ENCODE measurements at regions not wholly inside any gene's neighbourhood (a gene's known extent, or its start where the extent isn't known, plus 50 kb on each side); places are given as distances from the start of the nearest gene placed in this dataset.

DNA sequence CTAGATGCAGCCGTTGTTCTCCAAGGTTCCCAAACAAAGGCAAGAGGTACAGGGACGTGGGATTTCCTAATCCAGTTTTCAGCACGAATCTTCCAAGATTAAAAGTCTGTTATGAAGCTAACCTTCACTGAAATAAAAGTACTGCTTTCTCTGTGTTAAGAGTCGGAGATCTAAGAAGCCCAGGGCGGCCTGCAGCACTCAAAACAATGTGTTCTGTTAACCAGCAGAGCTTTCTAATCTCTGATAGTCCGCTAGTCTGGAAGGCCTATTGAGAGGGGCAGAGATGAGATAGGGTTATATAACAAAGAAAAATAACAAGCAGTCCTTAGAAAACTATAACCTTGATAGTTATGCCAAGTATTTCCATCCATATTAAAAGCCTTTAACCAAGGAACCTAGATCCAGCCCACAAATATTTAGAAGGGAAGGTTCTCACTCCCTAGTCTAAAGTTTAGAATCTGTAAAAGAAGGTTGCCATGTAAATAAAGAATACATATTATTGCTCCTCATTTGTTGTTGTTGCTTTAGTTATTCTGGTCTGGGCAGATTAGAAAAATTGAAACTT is 106.3 kb upstream of the SVIL start:
- intact Hi-C loops (cut with DNase I; ENCODE audit: low total_unique reads) = no loop called here
- H3K4me3 ChIP-seq = no peak overlapping the region
- 32 to 56% methylated on average over 6 of the region's 6 CpGs for WGBS, 2 donors

DNA sequence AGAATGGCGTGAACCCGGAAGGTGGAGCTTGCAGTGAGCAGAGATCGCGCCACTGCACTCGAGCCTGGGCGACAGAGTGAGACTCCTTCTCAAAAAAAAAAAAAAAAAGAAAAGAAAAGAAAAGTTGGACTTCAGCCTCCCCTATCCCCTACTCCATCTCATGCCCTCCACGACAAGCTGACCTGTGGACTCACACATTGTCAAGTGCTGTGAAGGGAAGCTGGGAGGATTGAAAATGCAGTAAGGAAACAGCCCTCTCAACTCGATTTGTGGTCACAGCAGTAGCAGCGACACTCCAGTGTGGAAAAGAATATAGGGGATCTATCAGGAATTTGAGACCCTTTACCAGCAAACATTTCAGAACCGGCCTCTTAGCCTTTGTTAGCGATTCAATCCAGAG is 103.6 kb upstream of the SVIL start:
- Histone ChIP-seq H3K4me1 (peaks cover 34% of the 10 kb centered on the region), H3K36me3 (ENCODE audit: low read depth, missing control alignments) (no peaks in the 10 kb centered on the region), H3K27ac (no peak overlapping the region), H3K9me3 (no peaks in the 10 kb centered on the region), H3K4me3 (no peak overlapping the region), H3K27me3 (no peaks in the 10 kb centered on the region)
- no peak for TF ChIP-seq POLR2A (IDR thresholded peaks at IDR 0.05)
- intact Hi-C loops (cut with DNase I; ENCODE audit: low total_unique reads) = no loop called here
- WGBS, 2 donors = 84 to 88% methylated on average over 11 of the region's 11 CpGs
- no peak for DNase-seq

More for the DNA sequence above, 106.3 kb upstream of the SVIL start:
- Histone ChIP-seq H3K9me3 (no peaks in the 10 kb centered on the region), H3K36me3 (ENCODE audit: low read depth, missing control alignments) (no peaks in the 10 kb centered on the region), H3K27ac (peak overlapping the region; percentile 73 to 77), H3K27me3 (no peaks in the 10 kb centered on the region), H3K4me1 (peaks cover 22% of the 10 kb centered on the region)
- no peak for TF ChIP-seq POLR2A (IDR thresholded peaks at IDR 0.05)
- TF ChIP-seq, protein P1, sequence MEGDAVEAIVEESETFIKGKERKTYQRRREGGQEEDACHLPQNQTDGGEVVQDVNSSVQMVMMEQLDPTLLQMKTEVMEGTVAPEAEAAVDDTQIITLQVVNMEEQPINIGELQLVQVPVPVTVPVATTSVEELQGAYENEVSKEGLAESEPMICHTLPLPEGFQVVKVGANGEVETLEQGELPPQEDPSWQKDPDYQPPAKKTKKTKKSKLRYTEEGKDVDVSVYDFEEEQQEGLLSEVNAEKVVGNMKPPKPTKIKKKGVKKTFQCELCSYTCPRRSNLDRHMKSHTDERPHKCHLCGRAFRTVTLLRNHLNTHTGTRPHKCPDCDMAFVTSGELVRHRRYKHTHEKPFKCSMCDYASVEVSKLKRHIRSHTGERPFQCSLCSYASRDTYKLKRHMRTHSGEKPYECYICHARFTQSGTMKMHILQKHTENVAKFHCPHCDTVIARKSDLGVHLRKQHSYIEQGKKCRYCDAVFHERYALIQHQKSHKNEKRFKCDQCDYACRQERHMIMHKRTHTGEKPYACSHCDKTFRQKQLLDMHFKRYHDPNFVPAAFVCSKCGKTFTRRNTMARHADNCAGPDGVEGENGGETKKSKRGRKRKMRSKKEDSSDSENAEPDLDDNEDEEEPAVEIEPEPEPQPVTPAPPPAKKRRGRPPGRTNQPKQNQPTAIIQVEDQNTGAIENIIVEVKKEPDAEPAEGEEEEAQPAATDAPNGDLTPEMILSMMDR (IDR thresholded peaks at IDR 0.05) = no peak
- peak; percentile 73 for DNase-seq

DNA sequence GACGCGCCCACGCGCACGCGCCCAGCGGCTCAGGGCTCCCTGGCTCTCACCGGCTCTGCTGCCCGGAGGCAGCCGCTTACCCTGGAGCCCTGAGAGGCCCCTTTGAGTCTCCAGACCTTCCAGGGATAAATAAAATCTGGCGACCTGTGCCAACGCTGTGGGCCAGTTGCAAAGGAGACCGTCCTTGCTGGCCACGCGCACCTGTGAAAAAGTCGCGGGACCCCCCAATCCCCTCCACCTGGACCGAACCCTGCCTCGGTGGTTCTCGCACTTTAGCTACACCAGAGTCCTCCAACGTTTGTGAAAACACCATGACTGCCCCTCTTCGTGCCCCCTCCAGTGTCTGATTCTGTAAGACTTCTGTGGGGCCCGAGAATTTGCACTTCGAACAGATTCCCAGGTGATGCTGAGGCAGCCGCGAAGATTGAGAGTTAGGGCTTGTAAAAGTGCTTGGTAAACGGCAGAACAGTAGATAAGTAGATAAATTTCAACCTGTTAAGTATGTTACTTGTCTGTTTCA is 102.4 kb upstream of the SVIL start:
- intact Hi-C loops (cut with DNase I; ENCODE audit: low total_unique reads) = no loop called here
- TF ChIP-seq POLR2A (IDR thresholded peaks at IDR 0.05) = no peak
- TF ChIP-seq, protein P1 (IDR thresholded peaks at IDR 0.05) = no peak
- Histone ChIP-seq H3K9me3 (no peaks in the 10 kb centered on the region), H3K27ac (peak overlapping the region; percentile 75 to 97), H3K4me1 (peaks cover 34% of the 10 kb centered on the region), H3K36me3 (ENCODE audit: low read depth, missing control alignments) (no peaks in the 10 kb centered on the region), H3K4me3 (peak overlapping the region; percentile 87 to 93), H3K27me3 (no peaks in the 10 kb centered on the region)
- WGBS, 2 donors = 25 to 26% methylated on average over 17 of the region's 27 CpGs
- DNase-seq = no peak

DNA sequence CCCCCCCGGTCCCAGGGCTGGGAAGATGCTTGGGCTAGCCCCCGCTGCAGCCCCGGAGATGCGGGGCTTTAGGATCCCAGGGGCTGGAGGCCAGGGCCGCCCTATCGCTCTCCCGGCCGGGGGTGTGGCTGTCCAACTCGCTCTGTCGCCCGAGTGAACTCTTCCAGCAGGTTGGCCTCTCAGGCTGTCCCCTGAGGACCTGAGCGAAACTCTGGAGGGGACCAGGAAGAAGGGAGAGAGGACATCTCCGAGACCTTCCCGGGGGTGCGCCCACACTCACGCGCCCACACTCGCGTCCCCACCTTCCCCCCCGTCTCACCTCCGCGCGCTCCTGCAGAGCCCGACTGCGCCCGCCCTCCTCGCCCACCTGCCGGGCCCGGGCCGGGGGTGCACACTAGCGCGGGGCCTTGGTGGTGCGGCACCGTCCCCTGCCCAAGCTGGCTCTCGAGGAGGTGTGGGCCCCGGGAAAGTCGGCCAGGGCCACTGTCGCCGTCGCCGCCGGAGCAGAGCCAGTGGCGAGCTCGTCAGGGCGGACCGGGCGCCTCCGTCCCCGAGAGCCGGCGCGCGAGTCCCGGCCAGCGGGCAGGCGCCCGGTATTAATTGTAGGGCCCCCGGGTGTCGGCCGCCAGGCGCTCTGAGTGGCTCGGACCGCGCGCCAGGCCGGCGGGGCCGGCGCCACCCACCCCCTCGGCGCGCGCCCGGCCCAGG is 101.7 kb upstream of the SVIL start:
- TF ChIP-seq, protein P1 (IDR thresholded peaks at IDR 0.05) = peak in 2 of 3 experiments; percentile 26 to 28
- no peak for TF ChIP-seq POLR2A (IDR thresholded peaks at IDR 0.05)
- Histone ChIP-seq H3K9me3 (no peaks in the 10 kb centered on the region), H3K27ac (peak overlapping the region; percentile 94 to 97), H3K36me3 (ENCODE audit: low read depth, missing control alignments) (no peaks in the 10 kb centered on the region), H3K4me3 (peak overlapping the region; percentile 87 to 93), H3K27me3 (no peaks in the 10 kb centered on the region), H3K4me1 (peaks cover 34% of the 10 kb centered on the region)
- intact Hi-C loops (cut with DNase I; ENCODE audit: low total_unique reads) = no loop called here
- DNase-seq = peak; percentile 80
- 1% methylated on average over 21 of the region's 74 CpGs; no CpG with 5 or more reads in 1 of the 2 donors for WGBS, 2 donors

DNA sequence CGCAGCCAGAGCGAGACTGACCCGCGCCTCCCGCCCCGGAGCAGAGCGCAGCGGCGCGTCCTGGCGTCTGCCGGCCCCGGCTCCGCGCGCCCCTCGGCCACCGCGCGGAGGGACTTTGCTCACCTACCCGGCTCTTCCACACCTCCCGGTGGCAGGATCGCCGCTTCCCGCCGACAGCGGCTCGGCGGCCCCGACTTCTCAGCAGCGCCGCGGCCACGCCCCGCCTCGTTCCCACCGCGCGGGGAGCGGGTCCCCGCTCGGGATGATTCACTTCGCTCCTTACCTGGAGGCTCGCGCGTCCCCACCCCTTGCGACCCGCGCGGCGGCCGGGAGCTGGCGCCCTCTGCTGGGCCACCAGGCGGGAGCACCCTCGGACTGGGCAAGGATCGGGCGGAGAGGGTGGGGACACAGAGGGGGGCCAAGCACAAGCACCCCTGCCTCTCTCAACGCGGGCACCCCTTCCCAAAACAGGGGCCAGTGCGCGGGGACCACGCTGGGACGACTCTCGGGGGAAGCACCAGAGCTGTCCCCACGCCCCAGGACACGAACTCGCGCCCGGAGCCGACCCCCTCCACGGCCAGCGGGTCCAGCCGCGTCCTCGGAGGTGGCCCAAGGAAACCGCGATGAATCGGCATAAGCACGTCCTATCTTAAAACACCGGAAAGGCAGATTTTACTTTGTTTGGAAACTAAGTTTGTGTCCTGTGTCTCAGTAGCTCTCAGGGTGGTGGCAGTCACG is 101.0 kb upstream of the SVIL start:
- no peak for TF ChIP-seq POLR2A (IDR thresholded peaks at IDR 0.05)
- TF ChIP-seq, protein P1 (IDR thresholded peaks at IDR 0.05) = peak; percentile 90 to 97 (median 96)
- H3K27ac ChIP-seq = peak overlapping the region; percentile 94 to 97
- peak; percentile 90 for DNase-seq
- peaks cover 32% of the 10 kb centered on the region for H3K4me1 ChIP-seq
- intact Hi-C loops (cut with DNase I; ENCODE audit: low total_unique reads) = no loop called here
- H3K4me3 ChIP-seq = peak overlapping the region; percentile 87 to 93
- H3K9me3 ChIP-seq = no peaks in the 10 kb centered on the region
- no peaks in the 10 kb centered on the region for H3K36me3 ChIP-seq (ENCODE audit: low read depth, missing control alignments)
- no peaks in the 10 kb centered on the region for H3K27me3 ChIP-seq
- WGBS, 2 donors = 0% methylated on average over 35 of the region's 81 CpGs; no CpG with 5 or more reads in 1 of the 2 donors
